Posterior cingulate gyrus (tissue), 11 donors: ENCODE measurements at regions not wholly inside any gene's neighbourhood (a gene's known extent, or its start where the extent isn't known, plus 50 kb on each side); places are given as distances from the start of the nearest gene placed in this dataset.

Experiments
- DNase-seq, 10 donors: peaks; one replicate each; pipeline versions ENCODE4 v3.0.0 to v3.0.0-alpha.2; 2020 to 2021; ENCODE audit warnings: mixed read lengths in 3 of 10
- intact Hi-C: fragments of 100-400 bp; cut with DNase I; formaldehyde crosslinking; loops from one replicate; pipeline ENCODE4 v1.15.1; 2023

- intact Hi-C loops: no loop called here
- DNase-seq: no peak
These were observed 108.1 kb downstream of the GNAT3 start for GRCh38 chr7:80403686-80404241.

GRCh38 chr7:80401708-80402107 is 110.2 kb downstream of the GNAT3 start:
- no peak for DNase-seq
- intact Hi-C loops: no loop called here

- intact Hi-C loops: loop anchor here (10.0 kb wide), 1 partner anchor 259 kb away; the partner anchor contains the start of gene GNAI1
- no peak for DNase-seq
These were observed 118.1 kb downstream of the GNAT3 start for GRCh38 chr7:80393786-80394185.

GRCh38 chr7:80392229-80393169 is 119.4 kb downstream of the GNAT3 start:
- peak in 1 of 10 donors; percentile 18 for DNase-seq
- intact Hi-C loops: loop anchor here (1.0 to 10.0 kb wide), 2 partner anchors 258 to 332 kb away; partner anchors contain the start of gene GNAI1

- no peak for DNase-seq
These were observed 124.2 kb downstream of the GNAT3 start for GRCh38 chr7:80387634-80388193.

GRCh38 chr7:80386686-80387085 is 125.2 kb downstream of the GNAT3 start:
- intact Hi-C loops: loop anchor here (10.0 kb wide), 1 partner anchor 52 kb away; no protein-coding TSS in a partner anchor
- DNase-seq: no peak

More at GRCh38 chr7:80387634-80388193, 124.2 kb downstream of the GNAT3 start:
- intact Hi-C loops: loop anchor here (10.0 kb wide), 1 partner anchor 53 kb away; no protein-coding TSS in a partner anchor

- intact Hi-C loops: loop anchor here (10.0 kb wide), 1 partner anchor 51 kb away; no protein-coding TSS in a partner anchor
- no peak for DNase-seq
These were observed 126.4 kb downstream of the GNAT3 start for GRCh38 chr7:80385508-80385907.

GRCh38 chr7:80380957-80381356 is 130.9 kb downstream of the GNAT3 start:
- DNase-seq: no peak
- intact Hi-C loops: loop anchor here (10.0 kb wide), 1 partner anchor 46 kb away; no protein-coding TSS in a partner anchor

GRCh38 chr7:80379034-80379982 is 132.6 kb downstream of the GNAT3 start:
- intact Hi-C loops: no loop called here
- no peak for DNase-seq

- intact Hi-C loops: no loop called here
- DNase-seq: no peak
These were observed 137.5 kb downstream of the GNAT3 start for GRCh38 chr7:80374321-80374720.

- no peak for DNase-seq
- intact Hi-C loops: no loop called here
These were observed 138.3 kb downstream of the GNAT3 start for GRCh38 chr7:80373429-80374032.

- no peak for DNase-seq
- intact Hi-C loops: no loop called here
These were observed 139.4 kb downstream of the GNAT3 start for GRCh38 chr7:80372415-80372814.

- intact Hi-C loops: no loop called here
- no peak for DNase-seq
These were observed 141.3 kb downstream of the GNAT3 start for GRCh38 chr7:80370587-80370986.

- intact Hi-C loops: no loop called here
- DNase-seq: no peak
These were observed 142.5 kb downstream of the GNAT3 start for GRCh38 chr7:80369321-80369720.

- intact Hi-C loops: no loop called here
These were observed 149.2 kb downstream of the GNAT3 start for GRCh38 chr7:80362677-80363076.

GRCh38 chr7:80362010-80362618 is 149.8 kb downstream of the GNAT3 start:
- intact Hi-C loops: no loop called here

More at GRCh38 chr7:80362677-80363076, 149.2 kb downstream of the GNAT3 start:
- DNase-seq: no peak

GRCh38 chr7:80359476-80359875 is 152.4 kb downstream of the GNAT3 start:
- DNase-seq: no peak
- intact Hi-C loops: no loop called here

More at GRCh38 chr7:80362010-80362618, 149.8 kb downstream of the GNAT3 start:
- no peak for DNase-seq

- intact Hi-C loops: no loop called here
These were observed 152.8 kb downstream of the GNAT3 start for GRCh38 chr7:80359029-80359428.

GRCh38 chr7:80357530-80357929 is 154.3 kb downstream of the GNAT3 start:
- no peak for DNase-seq
- intact Hi-C loops: no loop called here

More at GRCh38 chr7:80359029-80359428, 152.8 kb downstream of the GNAT3 start:
- no peak for DNase-seq
